HG02642 (cell line): ENCODE measurements at regions not wholly inside any gene's neighbourhood (a gene's known extent, or its start where the extent isn't known, plus 50 kb on each side); places are given as distances from the start of the nearest gene placed in this dataset.
"Not testable (repeated sequence)": the region's sequence is repeated elsewhere in the genome, so short reads cannot be mapped to it uniquely, and the experiment has no call there.

Experiments used
- ATAC-seq: cut with Tn5 transposase; IDR thresholded peaks from one replicate; pipeline ENCODE4 v1.9.1; 2021; ENCODE audit warnings: mild to moderate bottlenecking; ENCODE audit not compliant: unreplicated experiment, poor library complexity

GRCh38 chr1:243996223-243996622 lies 54.9 kb upstream of the ZBTB18 start:
- ATAC-seq, result no peak

GRCh38 chr1:243991650-243992049 lies 59.4 kb upstream of the ZBTB18 start:
- ATAC-seq, result no peak

GRCh38 chr1:243984788-243985187 lies 66.3 kb upstream of the ZBTB18 start:
- ATAC-seq, result no peak

- no peak for ATAC-seq
These were observed 68.5 kb upstream of the ZBTB18 start for GRCh38 chr1:243982447-243983018.

GRCh38 chr1:243980471-243980870 lies 70.6 kb upstream of the ZBTB18 start:
- ATAC-seq, result no peak

GRCh38 chr1:243980071-243980470 lies 71.0 kb upstream of the ZBTB18 start:
- ATAC-seq, result no peak

GRCh38 chr1:243979396-243979795 lies 71.7 kb upstream of the ZBTB18 start:
- ATAC-seq, result no peak

- no peak for ATAC-seq
These were observed 74.0 kb upstream of the ZBTB18 start for GRCh38 chr1:243977094-243977493.

- no peak for ATAC-seq
These were observed 76.4 kb upstream of the ZBTB18 start for GRCh38 chr1:243974451-243975292.

GRCh38 chr1:243973169-243973568 lies 77.9 kb upstream of the ZBTB18 start:
- ATAC-seq, result no peak

- ATAC-seq, result no peak
These were observed 81.0 kb upstream of the ZBTB18 start for GRCh38 chr1:243970077-243970476.

GRCh38 chr1:243968413-243968812 lies 82.7 kb upstream of the ZBTB18 start:
- ATAC-seq, result no peak

GRCh38 chr1:243964915-243965314 lies 86.2 kb upstream of the ZBTB18 start:
- no peak for ATAC-seq

- no peak for ATAC-seq
These were observed 87.5 kb upstream of the ZBTB18 start for GRCh38 chr1:243963571-243963970.

GRCh38 chr1:243962541-243962940 lies 88.5 kb upstream of the ZBTB18 start:
- no peak for ATAC-seq

GRCh38 chr1:243959998-243960397 lies 91.1 kb upstream of the ZBTB18 start:
- no peak for ATAC-seq

GRCh38 chr1:243957141-243957540 lies 93.9 kb upstream of the ZBTB18 start:
- no peak for ATAC-seq

GRCh38 chr1:243956450-243956849 lies 94.6 kb upstream of the ZBTB18 start:
- no peak for ATAC-seq

- ATAC-seq, result not testable (repeated sequence)
These were observed 99.9 kb upstream of the ZBTB18 start for GRCh38 chr1:243951207-243951606.

GRCh38 chr1:243950166-243950565 lies 100.1 kb upstream of the AKT3 start:
- no peak for ATAC-seq

- peak; percentile 63 for ATAC-seq
These were observed 96.9 kb upstream of the AKT3 start for GRCh38 chr1:243946946-243947345.

- no peak for ATAC-seq
These were observed 96.2 kb upstream of the AKT3 start for GRCh38 chr1:243946253-243946652.
